EH (cell line): ENCODE measurements at regions not wholly inside any gene's neighbourhood (a gene's known extent, or its start where the extent isn't known, plus 50 kb on each side); places are given as distances from the start of the nearest gene placed in this dataset.

ENCODE experiments used
- DNase-seq: peaks from one replicate; pipeline ENCODE4 v3.0.0-alpha.2; 2015; ENCODE audit warnings: low read depth

- DNase-seq: no peak
Observed at GRCh38 chr12:25714198-25714984, 161.3 kb upstream of the LMNTD1 start.

- DNase-seq: peak; percentile 55
Observed at GRCh38 chr12:25715102-25715501, 162.0 kb upstream of the LMNTD1 start.

- DNase-seq: peak; percentile 26
Observed at GRCh38 chr12:25716842-25717241, 163.8 kb upstream of the LMNTD1 start.

GRCh38 chr12:25717552-25717951 lies 164.5 kb upstream of the LMNTD1 start:
- no peak for DNase-seq

- DNase-seq: peak; percentile 34
Observed at GRCh38 chr12:25718081-25718731, 165.1 kb upstream of the LMNTD1 start.

GRCh38 chr12:25719505-25719904 lies 166.4 kb upstream of the LMNTD1 start:
- DNase-seq: peak; percentile 46

- no peak for DNase-seq
Observed at GRCh38 chr12:25723336-25723735, 170.3 kb upstream of the LMNTD1 start.

- DNase-seq: peak; percentile 24
Observed at GRCh38 chr12:25723921-25724491, 170.9 kb upstream of the LMNTD1 start.

GRCh38 chr12:25725470-25725869 lies 172.4 kb upstream of the LMNTD1 start:
- no peak for DNase-seq

GRCh38 chr12:25725931-25726330 lies 172.8 kb upstream of the LMNTD1 start:
- peak; percentile 48 for DNase-seq

- DNase-seq: no peak
Observed at GRCh38 chr12:25728056-25728595, 175.0 kb upstream of the LMNTD1 start.

GRCh38 chr12:25730489-25731349 lies 177.6 kb upstream of the LMNTD1 start:
- no peak for DNase-seq

GRCh38 chr12:25733541-25733940 lies 180.5 kb upstream of the LMNTD1 start:
- DNase-seq: no peak

GRCh38 chr12:25734529-25735180 lies 181.6 kb upstream of the LMNTD1 start:
- no peak for DNase-seq

- no peak for DNase-seq
Observed at GRCh38 chr12:25740617-25741016, 187.5 kb upstream of the LMNTD1 start.

- DNase-seq: no peak
Observed at GRCh38 chr12:25741917-25742316, 188.8 kb upstream of the LMNTD1 start.

GRCh38 chr12:25743679-25744215 lies 190.7 kb upstream of the LMNTD1 start:
- no peak for DNase-seq

GRCh38 chr12:25744313-25744712 lies 191.2 kb upstream of the LMNTD1 start:
- no peak for DNase-seq

- DNase-seq: no peak
Observed at GRCh38 chr12:25745281-25745680, 192.2 kb upstream of the LMNTD1 start.

- no peak for DNase-seq
Observed at GRCh38 chr12:25746131-25746530, 193.0 kb upstream of the LMNTD1 start.

- DNase-seq: no peak
Observed at GRCh38 chr12:25752710-25753309, 199.7 kb upstream of the LMNTD1 start.
